ENCODE measurements at regions not wholly inside any gene's neighbourhood (a gene's known extent, or its start where the extent isn't known, plus 50 kb on each side); places are given as distances from the start of the nearest gene placed in this dataset.

GRCh38 chr12:97748298-97748697 lies 285.7 kb downstream of the RMST start:
- TF ChIP-seq CTBP1 (IDR thresholded peaks at IDR 0.05; ENCODE audit: borderline replicate concordance) (no peak), ZNF384 (IDR thresholded peaks at IDR 0.05) (no peak), SP1 (IDR thresholded peaks at IDR 0.05) (no peak), SUZ12 (IDR thresholded peaks at IDR 0.05) (no peak), FOXK2 (IDR thresholded peaks at IDR 0.05) (no peak), FOXM1 (IDR thresholded peaks at IDR 0.05; ENCODE audit: borderline replicate concordance) (no peak), ARNT (IDR thresholded peaks at IDR 0.05) (no peak), NFRKB (IDR thresholded peaks at IDR 0.05) (no peak), TARDBP (IDR thresholded peaks at IDR 0.05) (no peak), HDGF (IDR thresholded peaks at IDR 0.05; ENCODE audit: borderline replicate concordance) (no peak), FOXA1 (IDR thresholded peaks at IDR 0.05) (no peak), ELF4 (IDR thresholded peaks at IDR 0.05) (no peak), L3MBTL2 (conservative IDR thresholded peaks at IDR 0.05) (no peak)
- TF ChIP-seq, protein P1, sequence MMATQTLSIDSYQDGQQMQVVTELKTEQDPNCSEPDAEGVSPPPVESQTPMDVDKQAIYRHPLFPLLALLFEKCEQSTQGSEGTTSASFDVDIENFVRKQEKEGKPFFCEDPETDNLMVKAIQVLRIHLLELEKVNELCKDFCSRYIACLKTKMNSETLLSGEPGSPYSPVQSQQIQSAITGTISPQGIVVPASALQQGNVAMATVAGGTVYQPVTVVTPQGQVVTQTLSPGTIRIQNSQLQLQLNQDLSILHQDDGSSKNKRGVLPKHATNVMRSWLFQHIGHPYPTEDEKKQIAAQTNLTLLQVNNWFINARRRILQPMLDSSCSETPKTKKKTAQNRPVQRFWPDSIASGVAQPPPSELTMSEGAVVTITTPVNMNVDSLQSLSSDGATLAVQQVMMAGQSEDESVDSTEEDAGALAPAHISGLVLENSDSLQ (IDR thresholded peaks at IDR 0.05) = no peak
